ENCODE measurements at regions not wholly inside any gene's neighbourhood (a gene's known extent, or its start where the extent isn't known, plus 50 kb on each side); places are given as distances from the start of the nearest gene placed in this dataset.
"Not testable (repeated sequence)": the region's sequence is repeated elsewhere in the genome, so short reads cannot be mapped to it uniquely, and the experiment has no call there.

GRCh38 chr21:17694416-17694815, 81.7 kb upstream of the BTG3 start:
- not testable (repeated sequence) for TF ChIP-seq CXXC5 (CRISPR knock-in tag; IDR thresholded peaks at IDR 0.05); BRD4 (IDR thresholded peaks at IDR 0.05)
